GM21390 (cell line): ENCODE measurements at regions not wholly inside any gene's neighbourhood (a gene's known extent, or its start where the extent isn't known, plus 50 kb on each side); places are given as distances from the start of the nearest gene placed in this dataset.
A peak's percentile ranks its signal among the peaks of the same experiment; 100 is the strongest.

Source experiments
- ATAC-seq: cut with Tn5 transposase; IDR thresholded peaks from one replicate; pipeline ENCODE4 v1.9.1; 2021; ENCODE audit not compliant: unreplicated experiment

DNA sequence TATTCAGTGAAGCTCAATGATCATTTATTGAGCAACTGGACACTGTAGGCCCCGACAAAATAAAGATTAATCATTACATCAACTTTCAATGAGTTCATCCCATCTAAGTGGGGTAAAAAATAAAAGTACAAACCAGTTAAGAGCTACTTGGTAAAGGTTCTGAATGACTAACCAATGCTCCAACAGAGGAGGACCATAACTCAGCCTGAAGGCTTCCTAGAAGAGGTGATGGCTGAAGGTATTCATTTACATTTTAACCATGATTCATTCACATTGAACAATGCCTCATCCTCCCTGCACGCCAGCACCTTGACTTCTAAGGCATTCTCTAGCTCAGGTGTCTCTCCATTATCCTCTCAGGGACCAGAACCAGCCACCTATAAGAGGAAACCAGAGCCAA lies 201.4 kb downstream of the ZNF462 start:
- ATAC-seq, result no peak

DNA sequence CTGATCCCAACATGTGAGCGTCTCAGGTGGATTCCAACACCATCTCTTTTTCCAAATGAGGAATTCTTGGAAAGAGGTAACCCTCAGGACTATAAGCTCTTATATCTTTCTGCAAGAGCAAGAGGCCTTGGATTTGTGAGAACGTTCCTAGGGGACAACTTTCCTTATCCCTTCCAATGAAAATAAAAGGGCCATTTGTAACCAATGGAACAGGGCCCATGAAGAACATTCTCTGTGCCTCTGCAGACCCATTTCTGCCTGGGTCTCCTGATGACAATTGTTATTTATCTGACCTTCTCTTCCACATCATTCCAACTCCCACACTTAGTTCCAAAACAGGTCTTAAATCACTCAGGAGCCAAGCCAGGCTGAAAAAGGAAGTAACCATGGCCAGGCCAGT lies 202.6 kb downstream of the ZNF462 start:
- ATAC-seq, result no peak

DNA sequence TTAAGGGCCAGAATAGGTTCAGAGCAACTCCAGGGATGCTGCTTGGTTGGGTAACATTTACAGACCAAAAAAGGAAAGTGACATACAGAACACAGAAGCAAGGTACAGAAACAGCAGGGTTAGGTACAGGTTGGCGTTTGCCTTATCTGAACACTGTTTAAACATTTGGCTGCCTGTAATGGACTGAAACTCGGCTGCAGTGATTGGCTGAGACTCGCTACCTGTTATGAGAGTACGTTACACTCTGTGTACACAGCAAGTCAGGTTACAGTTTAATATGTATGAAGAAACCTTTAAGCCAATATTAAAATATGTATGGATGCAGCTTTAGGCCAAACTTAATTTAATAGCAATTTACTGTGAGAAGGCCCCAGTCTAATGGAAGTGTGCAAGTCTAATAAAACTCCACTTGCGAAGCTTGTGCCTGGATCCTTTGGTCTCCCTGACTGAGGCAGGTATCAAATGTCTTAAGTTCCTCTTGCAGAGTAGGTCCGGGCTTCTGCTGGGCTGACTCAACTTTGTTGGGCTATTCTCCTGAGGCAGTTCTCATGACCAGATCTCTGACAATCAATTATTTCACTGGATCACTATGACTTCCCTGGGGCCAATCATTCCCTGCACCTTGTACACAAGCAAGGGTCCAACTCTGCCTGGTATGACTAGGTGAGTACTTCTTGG lies 204.9 kb downstream of the ZNF462 start:
- ATAC-seq, result no peak

DNA sequence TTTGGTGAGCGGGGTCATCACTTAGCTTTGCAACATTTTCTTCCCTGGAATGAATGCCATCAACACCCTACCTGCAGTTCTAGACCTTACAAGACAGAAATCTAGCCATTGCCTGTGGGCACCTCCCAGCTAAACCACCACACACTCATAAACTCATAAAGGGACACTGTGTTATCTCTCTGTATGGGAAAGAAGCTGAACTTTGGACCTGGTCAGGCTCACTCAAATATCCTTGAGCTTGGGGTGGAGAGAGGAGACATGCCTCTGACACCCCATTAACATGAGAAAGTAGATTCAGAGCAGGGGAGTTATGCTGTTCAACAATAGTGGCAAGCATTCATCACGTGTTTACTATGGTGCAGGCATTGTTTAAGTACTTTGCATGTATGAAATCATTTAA lies 205.6 kb downstream of the ZNF462 start:
- ATAC-seq, result no peak

DNA sequence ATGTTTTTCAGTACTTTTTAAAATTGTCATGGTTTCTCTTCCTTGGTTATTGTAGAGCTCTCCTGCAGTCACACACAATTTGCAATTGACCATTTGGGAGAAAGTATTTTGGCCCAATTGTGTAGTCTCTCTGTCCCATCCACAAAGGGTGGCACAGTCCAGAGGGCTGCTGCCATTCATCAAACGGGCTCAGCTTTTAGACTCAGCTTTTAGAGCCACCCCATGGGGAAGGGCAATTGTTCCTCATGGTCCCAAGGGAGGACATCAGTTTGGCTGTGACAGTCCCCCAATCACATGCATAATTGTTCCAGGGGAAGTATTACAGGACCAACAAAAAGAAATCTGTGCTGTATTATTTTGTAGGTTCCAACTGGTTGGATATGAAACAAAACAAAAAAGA lies 207.6 kb downstream of the ZNF462 start:
- no peak for ATAC-seq

DNA sequence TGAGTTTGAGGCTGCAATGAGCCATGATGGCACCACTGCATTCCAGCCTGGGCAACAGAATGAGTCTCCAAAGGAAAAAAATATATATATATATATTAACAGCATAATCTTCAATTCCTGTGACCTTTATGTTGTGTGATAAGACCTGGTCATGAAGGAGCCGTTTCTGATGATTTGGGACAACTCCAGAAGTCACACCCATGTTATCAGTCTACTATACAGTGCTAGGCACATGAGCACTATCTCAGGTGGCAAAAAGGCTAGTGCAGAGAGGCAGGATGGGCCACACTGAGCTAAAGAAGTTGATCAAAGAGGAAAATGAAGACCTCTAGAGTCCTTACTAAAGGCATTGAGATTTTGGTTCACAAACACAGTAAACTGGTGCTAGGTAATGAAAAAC lies 205.0 kb upstream of the RAD23B start:
- ATAC-seq, result no peak

DNA sequence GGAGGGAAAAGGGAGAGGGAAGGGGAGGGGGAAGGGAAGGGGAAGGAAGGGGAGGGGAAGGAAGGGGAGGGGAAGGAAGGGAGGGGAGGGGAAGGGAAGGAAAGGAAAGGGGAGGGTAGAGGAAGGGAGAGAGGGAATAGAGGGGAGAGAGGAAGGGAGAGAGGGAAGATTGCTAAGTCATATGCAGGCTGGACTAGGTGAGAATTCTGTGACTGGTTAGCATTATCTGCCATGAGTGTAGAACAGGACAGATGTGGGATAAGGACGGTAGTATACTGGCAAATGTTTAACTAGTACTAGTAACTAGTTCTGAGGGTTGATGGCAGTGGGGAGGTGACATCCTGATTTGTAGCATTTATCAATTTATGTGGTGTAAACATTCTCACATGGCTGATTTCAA lies 203.5 kb upstream of the RAD23B start:
- no peak for ATAC-seq

DNA sequence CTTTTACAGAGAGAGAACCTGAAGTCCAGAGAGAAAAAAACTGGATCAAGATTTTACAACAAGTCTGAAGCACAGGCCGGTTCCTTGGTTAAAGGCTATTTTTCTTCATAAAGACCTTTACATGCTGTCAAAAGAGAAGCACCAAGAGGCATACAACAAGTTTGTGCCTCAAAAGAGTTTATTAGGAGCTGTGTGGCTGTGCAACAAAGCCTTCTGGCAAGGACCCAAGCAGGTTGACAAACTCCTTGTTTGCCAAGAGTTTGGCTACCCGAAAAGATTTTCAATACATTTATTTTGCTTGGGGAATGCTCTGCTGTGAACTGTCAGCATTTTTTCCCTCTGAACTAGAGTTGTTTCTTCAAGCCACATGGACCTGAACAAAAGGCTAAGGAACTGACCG lies 202.9 kb upstream of the RAD23B start:
- ATAC-seq, result no peak

DNA sequence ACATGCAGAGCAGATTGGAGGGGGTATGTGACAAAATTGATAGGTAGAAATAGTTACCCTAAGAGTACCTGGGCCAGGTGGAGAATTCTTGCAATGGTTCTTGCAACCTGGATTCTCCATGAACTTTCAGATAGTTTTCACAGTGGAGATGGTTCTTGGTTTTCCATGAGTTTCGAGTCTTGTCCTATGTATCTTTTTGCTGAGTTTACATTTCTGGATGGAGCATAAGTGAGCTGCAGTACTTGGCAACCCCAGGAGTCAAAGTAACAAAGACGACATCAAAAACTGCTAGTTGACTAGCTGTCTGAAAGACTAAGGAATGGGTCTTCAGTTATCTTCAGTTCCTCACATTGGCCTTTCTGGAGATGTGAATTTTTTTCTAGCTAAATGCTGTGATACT lies 196.6 kb upstream of the RAD23B start:
- no peak for ATAC-seq

DNA sequence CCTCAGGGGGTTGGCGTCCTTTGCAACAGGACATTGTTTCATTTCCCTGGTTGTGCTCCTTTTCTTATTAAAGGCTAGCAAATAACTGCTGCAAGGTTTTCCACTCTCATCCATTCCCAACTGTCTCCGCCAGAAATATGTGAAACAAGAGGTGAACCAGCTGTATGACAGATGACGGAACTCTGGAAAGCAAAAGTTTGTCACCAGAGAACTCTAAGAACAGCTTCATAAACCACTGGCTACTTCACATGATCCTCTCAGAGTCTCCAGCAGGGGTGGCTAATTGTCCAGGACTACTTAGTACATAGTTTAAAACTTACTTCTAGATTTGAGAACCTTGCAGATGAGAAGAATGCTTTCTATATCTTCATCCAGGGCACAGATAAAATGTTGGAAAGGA lies 195.9 kb upstream of the RAD23B start:
- ATAC-seq, result no peak

DNA sequence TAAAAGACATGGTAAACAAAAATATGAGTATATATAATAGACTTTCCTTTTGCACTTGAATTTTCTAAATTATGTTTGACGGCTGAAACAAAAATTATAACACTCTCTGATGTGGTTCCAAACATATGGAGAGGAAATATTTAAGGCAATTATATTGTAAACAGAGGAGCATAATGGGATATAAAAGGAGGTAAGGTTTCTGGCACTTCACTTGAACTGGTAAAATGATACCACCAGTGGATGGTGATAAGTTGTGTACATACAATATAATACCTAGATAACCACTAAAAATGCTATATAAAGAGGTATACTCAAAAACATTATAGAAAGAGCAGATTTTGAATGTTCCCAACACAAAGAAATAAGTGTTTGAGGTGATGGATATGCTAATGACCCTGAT lies 192.9 kb upstream of the RAD23B start:
- ATAC-seq, result no peak

DNA sequence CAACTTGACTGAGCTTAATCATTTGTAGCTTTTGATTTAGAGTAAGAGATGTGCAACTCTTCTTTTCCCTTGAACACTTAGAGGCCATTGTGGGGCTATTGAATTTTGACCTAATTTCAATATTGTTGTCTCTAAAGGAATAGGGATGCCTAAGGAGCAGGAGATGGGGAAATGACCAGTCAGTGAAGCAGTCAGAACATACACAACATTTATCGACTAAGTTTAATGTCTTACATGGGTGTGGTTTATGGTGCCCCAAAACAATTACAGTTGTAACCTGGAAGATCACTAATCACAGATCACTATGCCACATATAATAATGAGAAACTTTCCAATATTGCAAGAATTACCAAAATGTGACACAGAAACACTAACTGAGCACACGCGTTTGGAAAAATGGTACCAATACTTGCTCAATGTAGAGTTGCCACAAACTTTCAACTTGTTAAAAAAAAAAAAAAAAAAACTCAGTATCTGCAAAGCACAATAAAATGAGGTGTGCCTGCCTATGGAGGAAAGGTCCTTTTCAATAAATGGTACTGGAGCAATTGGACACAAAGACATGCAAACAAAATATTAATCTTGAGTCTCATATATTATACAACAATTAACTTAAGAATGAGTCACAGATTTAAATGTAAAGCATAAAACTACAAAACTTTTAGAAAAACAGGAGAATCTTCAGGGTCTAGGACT lies 189.6 kb upstream of the RAD23B start:
- no peak for ATAC-seq

DNA sequence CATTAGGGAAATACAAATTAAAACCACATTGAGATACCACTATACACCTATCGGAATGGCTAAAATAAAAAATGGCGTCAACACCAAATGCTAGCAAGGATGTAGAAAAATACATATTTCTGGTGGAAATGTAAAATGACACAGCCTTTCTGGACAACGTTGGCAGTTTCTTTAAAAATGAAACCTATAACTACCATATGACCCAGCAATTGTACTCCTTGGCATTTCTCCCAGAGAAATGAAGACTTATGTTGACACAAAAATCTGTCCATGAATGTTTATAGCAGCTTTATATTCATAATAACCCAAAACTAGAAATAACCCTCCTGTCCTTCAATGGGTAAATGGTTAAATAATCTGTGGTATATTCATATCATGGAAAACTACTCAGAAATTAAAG lies 188.7 kb upstream of the RAD23B start:
- no peak for ATAC-seq

DNA sequence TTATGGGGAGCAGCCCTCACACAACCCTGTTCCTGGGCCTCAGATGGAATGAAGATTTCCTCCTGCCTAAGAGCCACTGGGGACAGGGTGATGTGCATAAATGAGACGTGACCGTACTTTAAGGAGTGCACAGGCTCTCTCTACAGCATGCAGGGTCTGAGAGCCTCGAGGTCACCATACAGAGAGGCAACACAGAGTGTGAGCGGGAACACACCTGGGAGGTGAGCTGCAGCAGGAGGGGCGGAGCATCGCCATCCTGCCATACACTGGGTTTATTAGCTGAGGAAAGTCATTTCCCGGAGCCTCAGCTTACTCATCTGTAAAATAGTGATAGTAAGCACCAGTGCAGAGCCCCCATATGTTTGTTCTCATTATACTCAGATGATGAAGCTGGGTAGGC lies 182.5 kb upstream of the RAD23B start:
- ATAC-seq, result no peak

DNA sequence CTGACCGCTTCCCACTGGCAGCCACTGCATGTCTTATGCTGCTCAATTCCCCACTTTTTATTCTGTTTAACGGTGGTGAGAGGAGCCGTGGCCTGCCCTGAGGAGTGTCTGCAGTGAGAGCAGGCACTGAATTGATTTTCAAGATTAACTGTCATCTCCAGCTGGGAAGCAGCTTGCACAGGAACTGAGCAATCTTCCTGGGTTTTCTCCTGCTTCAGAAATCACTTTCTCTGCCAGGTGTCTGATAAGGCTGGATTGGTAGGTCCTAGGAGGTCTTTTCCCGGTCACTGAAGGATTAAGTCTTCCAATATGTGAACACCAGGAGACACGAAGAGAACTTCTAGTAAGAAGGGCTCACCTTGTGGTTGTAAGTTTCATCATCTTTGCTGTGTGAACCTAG lies 181.1 kb upstream of the RAD23B start:
- ATAC-seq, result no peak

DNA sequence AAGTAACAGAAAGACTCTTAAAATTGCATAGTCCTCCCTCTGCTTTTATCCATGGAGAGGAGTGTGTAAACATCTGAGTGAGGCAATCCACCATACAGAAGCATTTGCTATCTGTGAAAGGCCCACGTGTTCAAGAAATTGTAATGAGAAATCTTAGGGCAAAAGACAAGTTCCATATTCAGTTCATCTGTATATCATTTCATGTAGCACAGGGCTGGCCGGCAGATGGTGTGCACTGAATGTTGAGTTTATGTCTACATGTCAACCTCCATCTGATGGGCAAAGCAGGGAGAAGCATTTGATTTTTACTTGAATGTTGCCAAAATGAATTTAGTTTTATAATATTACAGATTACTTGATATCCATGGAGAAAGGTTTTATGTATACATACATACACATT lies 179.5 kb upstream of the RAD23B start:
- no peak for ATAC-seq

DNA sequence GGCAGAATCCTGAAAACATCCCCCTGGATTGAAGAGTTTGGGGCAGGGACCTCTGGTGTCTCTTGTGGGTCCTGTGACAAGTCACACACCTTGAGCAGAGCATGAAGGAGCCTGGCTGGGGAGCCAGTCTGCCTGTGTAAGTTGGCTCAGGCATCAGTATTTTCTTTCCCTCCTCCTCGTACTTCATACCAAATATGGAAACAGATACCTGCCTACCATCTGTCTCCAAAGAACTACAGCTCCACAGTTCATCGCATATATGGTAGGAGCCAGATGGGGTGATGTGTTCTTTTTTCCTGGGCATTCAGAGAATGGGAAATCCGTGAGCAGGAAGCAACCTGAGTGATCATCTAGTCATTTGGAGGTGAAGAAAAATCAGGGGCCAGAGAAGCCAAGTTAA lies 177.3 kb upstream of the RAD23B start:
- no peak for ATAC-seq

DNA sequence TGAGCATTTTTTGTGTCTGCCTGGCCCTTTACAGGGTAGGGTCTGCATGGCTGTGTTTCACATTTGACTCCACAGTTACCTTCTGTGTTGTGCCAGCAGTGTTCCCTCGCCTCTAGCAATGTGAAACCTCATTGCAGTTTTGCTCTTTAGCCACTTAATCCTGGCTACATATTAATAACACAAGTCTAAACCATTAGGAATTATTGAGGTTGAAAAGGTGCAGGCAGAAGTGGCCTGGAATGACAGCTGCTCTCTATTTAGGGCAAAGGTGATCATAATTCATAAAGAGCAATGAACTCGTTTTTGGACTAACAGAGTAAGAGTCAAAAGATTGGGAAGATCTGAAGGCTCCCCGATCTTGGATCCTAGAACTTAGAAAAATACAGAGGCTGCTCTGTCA lies 176.7 kb upstream of the RAD23B start:
- no peak for ATAC-seq

DNA sequence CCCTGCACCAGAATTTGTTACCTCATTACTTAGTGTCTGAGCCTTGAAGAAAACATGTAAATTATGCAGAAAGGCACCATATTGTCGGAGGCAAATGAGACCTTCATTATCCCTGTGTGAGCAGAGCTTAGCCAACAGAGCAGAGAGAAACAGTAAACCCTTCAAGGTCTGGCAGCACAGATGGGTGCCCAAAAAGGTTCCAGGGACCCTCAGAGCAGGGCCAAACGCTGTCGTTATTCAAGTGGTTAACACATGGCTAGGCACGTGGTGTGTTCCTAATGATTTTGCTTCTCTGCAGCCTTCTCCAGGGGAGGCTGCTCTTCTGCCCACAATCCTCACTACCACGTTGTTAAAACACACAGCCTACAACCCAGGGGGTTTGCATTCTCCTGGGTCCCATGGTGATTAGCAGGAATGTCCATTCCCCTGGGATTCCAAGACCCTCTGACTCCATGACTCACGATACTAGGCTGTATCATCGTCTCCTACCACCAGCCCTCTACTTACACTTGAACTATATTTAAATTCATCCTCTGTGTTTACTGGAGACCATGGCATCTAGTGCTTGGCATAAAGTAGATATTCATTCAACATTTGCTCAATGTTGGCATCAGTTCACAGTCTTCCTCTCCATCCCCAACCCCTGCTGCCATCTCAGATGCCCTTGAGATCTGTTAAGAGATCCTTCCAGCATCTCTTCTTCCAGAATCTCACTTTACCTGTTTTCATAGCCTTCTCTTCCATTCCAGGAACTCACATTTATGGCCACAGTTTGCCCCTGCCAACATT lies 174.5 kb upstream of the RAD23B start:
- no peak for ATAC-seq

DNA sequence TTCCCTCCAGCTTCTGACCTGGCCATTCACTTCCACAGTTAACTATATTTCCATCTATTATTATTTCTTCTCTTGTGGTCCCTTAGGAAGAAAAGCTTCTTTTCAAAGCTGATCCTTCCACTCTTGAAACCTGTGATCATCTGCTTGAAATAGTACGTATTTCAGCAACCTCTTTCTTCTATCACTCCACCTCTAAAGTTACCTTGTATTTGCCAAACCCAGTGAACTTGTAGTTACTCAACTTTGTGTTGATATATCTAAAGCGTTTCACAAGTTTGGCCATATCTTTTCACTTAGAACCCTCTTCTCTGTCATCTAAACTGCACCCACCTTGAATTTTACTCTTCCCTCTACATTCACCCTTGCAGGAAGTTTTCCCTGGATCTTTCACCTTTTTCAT lies 173.8 kb upstream of the RAD23B start:
- no peak for ATAC-seq

DNA sequence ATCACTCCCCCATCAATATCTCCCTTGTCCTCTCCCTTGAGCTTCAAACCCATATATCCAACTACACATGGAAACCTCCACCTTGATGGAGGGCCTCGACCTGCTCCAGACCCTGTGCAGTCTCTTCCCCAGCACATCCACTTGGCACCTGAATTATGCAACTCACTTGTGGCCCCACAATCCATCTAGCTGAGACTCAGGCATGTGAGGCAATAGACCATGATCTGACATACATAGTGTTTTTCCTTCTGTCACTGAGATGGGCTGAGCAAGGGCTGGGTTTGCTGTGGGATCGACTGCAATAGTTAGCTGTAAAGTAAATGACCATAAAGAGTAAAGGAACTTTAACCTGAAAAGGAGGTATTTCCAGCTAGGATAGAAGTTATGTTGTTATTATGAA lies 172.9 kb upstream of the RAD23B start:
- ATAC-seq, result no peak

DNA sequence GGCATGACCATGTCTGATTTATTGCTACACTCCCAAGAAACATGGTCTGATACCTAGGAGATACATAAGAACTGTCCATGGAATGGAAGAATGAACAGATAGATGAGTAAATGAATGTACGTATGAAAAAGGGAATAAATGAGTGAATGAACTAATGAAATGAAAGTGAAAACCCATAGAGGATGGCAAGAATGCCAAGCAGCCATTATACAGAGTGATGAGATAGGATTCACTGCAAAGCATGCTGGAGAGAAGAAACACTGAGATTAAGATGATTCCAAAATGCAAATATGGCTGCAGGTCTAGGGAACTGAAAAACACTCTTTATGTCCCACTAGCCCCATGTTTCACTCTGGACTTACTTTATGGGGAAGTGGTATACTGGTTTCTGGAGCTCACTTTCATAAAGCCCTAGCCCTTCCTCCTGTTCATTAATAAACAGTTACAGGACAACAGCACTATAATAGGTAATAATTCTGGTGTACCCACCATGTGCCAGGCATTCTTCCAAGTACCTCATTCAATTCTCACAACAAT lies 170.3 kb upstream of the RAD23B start:
- ATAC-seq, result peak; percentile 95
